Pancreas (tissue), 10 donors: ENCODE measurements at regions not wholly inside any gene's neighbourhood (a gene's known extent, or its start where the extent isn't known, plus 50 kb on each side); places are given as distances from the start of the nearest gene placed in this dataset.

Source experiments
- ATAC-seq, 4 donors: fragments of 200-7000 bp; cut with Tn5 transposase; one replicate each; pipeline versions ENCODE4 v1.8.0 to v1.9.1; 2020; ENCODE audit warnings: mild to moderate bottlenecking in 4 of 4, moderate library complexity in 4 of 4
- DNase-seq, 6 donors: peaks; one replicate each; pipeline ENCODE4 v3.0.0-alpha.2; 2020
- FAIRE-seq: peaks from 2 replicates; lab custom pipeline; 2012; peaks lifted over from hg19 to GRCh38; lab: Jason Lieb, UNC
- H3K27ac ChIP-seq, 4 donors: fragments of 200-600 bp; sonication (generic); 1 replicate in 3 of 4; 2 replicates in 1 of 4; pipeline versions ENCODE4 v1.5.0 to v1.8.0; 2020
- H3K27me3 ChIP-seq, 4 donors: fragments of 200-600 bp; one replicate each; pipeline ENCODE4 v1.8.0; 2021
- H3K36me3 ChIP-seq, 3 donors: fragments of 200-600 bp; sonication (generic) in 1 of 3; one replicate each; pipeline versions ENCODE4 v1.5.0 to v1.8.0; 2020 to 2021
- H3K4me1 ChIP-seq, 3 donors: fragments of 200-600 bp; one replicate each; pipeline ENCODE4 v1.8.0; 2021
- H3K4me3 ChIP-seq, 4 donors: fragments of 200-600 bp; sonication (generic) in 2 of 4; one replicate each; pipeline versions ENCODE4 v1.5.0 to v1.8.0; 2020 to 2021
- H3K9me3 ChIP-seq, 4 donors: fragments of 200-600 bp; one replicate each; pipeline ENCODE4 v1.8.0; 2021
- CTCF ChIP-seq, 4 donors: fragments of 200-600 bp; sonication (generic) in 3 of 4; IDR thresholded peaks; one replicate each; pipeline versions ENCODE4 v1.5.0 to v1.8.0; 2021; ENCODE audit warnings: antibody characterized with exemption in 4 of 4
- WGBS, 2 donors: extraction: QIAGEN DNeasy Blood & Tissue Kit; methylation state at CpG; one replicate each; pipeline ENCODE4 v1.1.7; 2013; 5-methylcytosine and 5-hydroxymethylcytosine counted together
- intact Hi-C, 3 donors: fragments of 100-400 bp; cut with DNase I; formaldehyde crosslinking; loops; one replicate each; pipeline versions ENCODE4 v1.11.1 to v1.14.2; 2022
- donor health status: healthy with polysubstance abuse.
- donor health status: DM: no; HTN: no; CAD: no; lungs with moderate emphysema.
- donor health status: DM: no; HTN: no; CAD: no.
- donor health status: control.
- donor health status: control.
- donor health status: Bipolar disorder and iron deficiency.
- donor health status: DM: yes; HTN: yes; CAD: no.
- donor health status: DM: no; HTN: no; CAD: no.
- donor health status: DM: no; HTN: no; CAD: no.
- donor health status: DM: yes; HTN: yes; CAD: no.

GRCh38 chr20:52536841-52537400, 345.3 kb upstream of the ZFP64 start:
- intact Hi-C loops = no loop called here
- no peaks in the 10 kb centered on the region for H3K4me1 ChIP-seq
- DNase-seq = no peak
- TF ChIP-seq CTCF (IDR thresholded peaks at IDR 0.05) = no peak
- H3K27ac ChIP-seq = no peak overlapping the region
- ATAC-seq = no peak
- H3K4me3 ChIP-seq = no peak overlapping the region
- H3K36me3 ChIP-seq = no peaks in the 10 kb centered on the region
- no peaks in the 10 kb centered on the region for H3K9me3 ChIP-seq
- 73 to 88% methylated on average over 8 of the region's 8 CpGs for WGBS, 2 donors
- no peak for FAIRE-seq
- peaks cover 0 to 3% (median 0%) of the 10 kb centered on the region in 4 donors for H3K27me3 ChIP-seq

GRCh38 chr20:52536040-52536439, 344.5 kb upstream of the ZFP64 start:
- FAIRE-seq (no peak), ATAC-seq (no peak), DNase-seq (no peak)
- WGBS, 2 donors = 62 to 92% methylated on average over 1 of the region's 1 CpG
- Histone ChIP-seq H3K4me3 (no peak overlapping the region), H3K27ac (no peak overlapping the region), H3K36me3 (no peaks in the 10 kb centered on the region), H3K9me3 (no peaks in the 10 kb centered on the region), H3K27me3 (peaks cover 0 to 8% (median 0%) of the 10 kb centered on the region in 4 donors), H3K4me1 (no peaks in the 10 kb centered on the region)
- intact Hi-C loops = no loop called here
- no peak for TF ChIP-seq CTCF (IDR thresholded peaks at IDR 0.05)

- Histone ChIP-seq H3K4me3 (no peak overlapping the region), H3K27me3 (peaks cover 0 to 8% (median 0%) of the 10 kb centered on the region in 4 donors), H3K36me3 (no peaks in the 10 kb centered on the region), H3K27ac (no peak overlapping the region), H3K4me1 (no peaks in the 10 kb centered on the region), H3K9me3 (no peaks in the 10 kb centered on the region)
- DNase-seq = no peak
- no peak for TF ChIP-seq CTCF (IDR thresholded peaks at IDR 0.05)
- intact Hi-C loops = no loop called here
- no peak for FAIRE-seq
- 59 to 73% methylated on average over 4 of the region's 4 CpGs for WGBS, 2 donors
- ATAC-seq = no peak
Measured at GRCh38 chr20:52534616-52535015, 343.0 kb upstream of the ZFP64 start.

- DNase-seq = no peak
- no peak for FAIRE-seq
- no peak for ATAC-seq
- peaks cover 0 to 11% (median 0%) of the 10 kb centered on the region in 4 donors for H3K27me3 ChIP-seq
- WGBS, 2 donors = 64 to 71% methylated on average over 1 of the region's 1 CpG
- intact Hi-C loops = no loop called here
- H3K27ac ChIP-seq = no peak overlapping the region
- no peaks in the 10 kb centered on the region for H3K36me3 ChIP-seq
- no peak for TF ChIP-seq CTCF (IDR thresholded peaks at IDR 0.05)
- H3K4me1 ChIP-seq = no peaks in the 10 kb centered on the region
- H3K9me3 ChIP-seq = no peaks in the 10 kb centered on the region
- no peak overlapping the region for H3K4me3 ChIP-seq
Measured at GRCh38 chr20:52533401-52533800, 341.8 kb upstream of the ZFP64 start.

GRCh38 chr20:52532674-52533073, 341.1 kb upstream of the ZFP64 start:
- peaks cover 0 to 17% (median 0%) of the 10 kb centered on the region in 4 donors for H3K27me3 ChIP-seq
- no peak overlapping the region for H3K27ac ChIP-seq
- FAIRE-seq (no peak), DNase-seq (no peak), ATAC-seq (no peak)
- no peaks in the 10 kb centered on the region for H3K36me3 ChIP-seq
- H3K9me3 ChIP-seq = no peaks in the 10 kb centered on the region
- no peaks in the 10 kb centered on the region for H3K4me1 ChIP-seq
- no peak for TF ChIP-seq CTCF (IDR thresholded peaks at IDR 0.05)
- H3K4me3 ChIP-seq = no peak overlapping the region
- intact Hi-C loops = no loop called here
- 84 to 87% methylated on average over 5 of the region's 5 CpGs for WGBS, 2 donors
